ENCODE measurements at regions not wholly inside any gene's neighbourhood (a gene's known extent, or its start where the extent isn't known, plus 50 kb on each side); places are given as distances from the start of the nearest gene placed in this dataset.

GRCh38 chr20:56815796-56816195, 186.7 kb downstream of the TFAP2C start:
- TF ChIP-seq POLR2A (IDR thresholded peaks at IDR 0.05) = no peak
- TF ChIP-seq CTCF (IDR thresholded peaks at IDR 0.05) = no peak
- TF ChIP-seq EP300 (IDR thresholded peaks at IDR 0.05; ENCODE audit: low read depth) = no peak
- TF ChIP-seq POLR2AphosphoS5 (IDR thresholded peaks at IDR 0.05) = no peak
